IgD-negative memory B cell (primary cell): ENCODE measurements at regions not wholly inside any gene's neighbourhood (a gene's known extent, or its start where the extent isn't known, plus 50 kb on each side); places are given as distances from the start of the nearest gene placed in this dataset.

Experiments
- H3K27ac Mint-ChIP-seq, 3 donors: one replicate each; pipeline ENCODE4 v1.8.0; 2020 to 2022; ENCODE audit warnings: mild to moderate bottlenecking in 3 of 3, mixed read lengths in 3 of 3, moderate library complexity in 1 of 3
- H3K27me3 Mint-ChIP-seq: one replicate; pipeline ENCODE4 v1.8.0; 2021; ENCODE audit warnings: mixed read lengths
- H3K36me3 Mint-ChIP-seq: one replicate; pipeline ENCODE4 v1.8.0; 2020; ENCODE audit warnings: mild to moderate bottlenecking, mixed read lengths
- H3K4me1 Mint-ChIP-seq, 3 donors: one replicate each; pipeline ENCODE4 v1.8.0; 2020 to 2022; ENCODE audit warnings: mixed read lengths in 3 of 3, mild to moderate bottlenecking in 1 of 3
- H3K4me3 Mint-ChIP-seq, 4 donors: one replicate each; pipeline ENCODE4 v1.8.0; 2020 to 2022; ENCODE audit warnings: mild to moderate bottlenecking in 4 of 4, mixed read lengths in 4 of 4, moderate library complexity in 3 of 4
- H3K9me3 Mint-ChIP-seq, 3 donors: one replicate each; pipeline ENCODE4 v1.8.0; 2020 to 2021; ENCODE audit warnings: mixed read lengths in 3 of 3, mild to moderate bottlenecking in 1 of 3

DNA sequence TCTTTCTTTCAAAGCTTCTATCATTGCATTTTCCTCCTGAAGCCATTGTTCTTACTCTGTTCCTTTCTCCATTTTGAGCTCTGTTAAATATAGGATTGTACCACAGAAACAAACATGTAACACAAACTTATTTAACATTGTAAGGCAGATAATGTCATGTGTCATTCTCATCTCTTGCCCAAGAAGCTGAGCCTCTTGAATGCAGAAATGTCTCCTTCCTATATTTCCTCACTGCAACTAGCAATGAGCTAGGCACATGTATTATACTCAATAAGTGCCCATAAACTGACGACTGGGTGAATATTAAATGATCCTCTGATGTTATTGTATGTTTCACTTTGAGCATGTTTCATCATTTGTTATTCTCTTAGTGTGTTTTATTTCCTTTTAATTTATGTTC lies 56.7 kb upstream of the SLC7A11 start:
- Mint-ChIP-seq H3K27ac (no peak overlapping the region), H3K36me3 (no peaks in the 10 kb centered on the region), H3K4me1 (peaks cover 0 to 2% (median 0%) of the 10 kb centered on the region in 3 donors), H3K4me3 (no peak overlapping the region), H3K27me3 (peaks cover 5% of the 10 kb centered on the region), H3K9me3 (no peaks in the 10 kb centered on the region)

- Mint-ChIP-seq H3K27ac (no peak overlapping the region), H3K9me3 (no peaks in the 10 kb centered on the region), H3K4me1 (peaks cover 0 to 2% (median 0%) of the 10 kb centered on the region in 3 donors), H3K36me3 (no peaks in the 10 kb centered on the region), H3K27me3 (peaks cover 5% of the 10 kb centered on the region), H3K4me3 (no peak overlapping the region)
These were observed 56.3 kb upstream of the SLC7A11 start for GRCh38 chr4:138298431-138298830.

- Mint-ChIP-seq H3K27ac (no peak overlapping the region), H3K4me3 (no peak overlapping the region), H3K27me3 (peaks cover 5% of the 10 kb centered on the region), H3K4me1 (peaks cover 0 to 2% (median 0%) of the 10 kb centered on the region in 3 donors), H3K36me3 (no peaks in the 10 kb centered on the region), H3K9me3 (no peaks in the 10 kb centered on the region)
These were observed 55.7 kb upstream of the SLC7A11 start for GRCh38 chr4:138297743-138298405.

- peaks cover 0 to 1% (median 0%) of the 10 kb centered on the region in 3 donors for H3K4me1 Mint-ChIP-seq
- H3K27ac Mint-ChIP-seq: no peak overlapping the region
- H3K4me3 Mint-ChIP-seq: no peak overlapping the region
- no peaks in the 10 kb centered on the region for H3K9me3 Mint-ChIP-seq
- no peaks in the 10 kb centered on the region for H3K27me3 Mint-ChIP-seq
- no peaks in the 10 kb centered on the region for H3K36me3 Mint-ChIP-seq
These were observed 50.2 kb upstream of the SLC7A11 start for GRCh38 chr4:138292321-138292720.
